Esophagus squamous epithelium (tissue), 4 donors: ENCODE measurements at regions not wholly inside any gene's neighbourhood (a gene's known extent, or its start where the extent isn't known, plus 50 kb on each side); places are given as distances from the start of the nearest gene placed in this dataset.
"Not testable (repeated sequence)": the region's sequence is repeated elsewhere in the genome, so short reads cannot be mapped to it uniquely, and the experiment has no call there.

Experiments used
- POLR2A ChIP-seq, 4 donors: fragments of 450-650 bp; IDR thresholded peaks; one replicate each; pipeline ENCODE4 v1.6.1; 2017; ENCODE audit warnings: antibody characterized with exemption in 4 of 4, mild to moderate bottlenecking in 4 of 4, moderate library complexity in 3 of 4
- TF ChIP-seq, protein P1 (sequence below), 6 experiments: fragments of 450-650 bp in 4 of 6; fragments of 200-600 bp in 2 of 6; sonication (generic) in 2 of 6; IDR thresholded peaks; one replicate each; pipeline ENCODE4 v1.5.1; 2016 to 2019; ENCODE audit warnings: antibody characterized with exemption in 6 of 6, mild to moderate bottlenecking in 4 of 6, moderate library complexity in 4 of 6

DNA sequence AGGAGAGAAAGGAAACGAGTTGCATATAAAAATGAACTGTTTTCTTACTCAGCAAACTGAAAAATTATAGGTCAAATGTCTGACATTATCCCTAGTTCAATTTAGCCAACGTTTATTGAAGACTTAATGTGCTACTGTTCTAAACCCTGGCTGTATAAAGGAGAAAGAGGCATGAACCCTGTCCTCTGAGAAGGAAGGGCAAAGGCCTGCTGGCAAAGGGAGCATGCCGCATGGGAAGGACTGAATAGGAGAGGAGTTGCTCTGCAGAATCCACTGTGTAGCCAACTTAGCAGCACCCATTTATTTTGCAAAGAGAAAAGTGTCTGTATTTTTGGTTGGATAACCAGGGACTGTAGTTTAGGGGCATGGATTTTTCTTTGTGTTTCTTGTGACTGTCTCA, 132.5 kb downstream of the GOSR1 start:
- TF ChIP-seq, protein P1, sequence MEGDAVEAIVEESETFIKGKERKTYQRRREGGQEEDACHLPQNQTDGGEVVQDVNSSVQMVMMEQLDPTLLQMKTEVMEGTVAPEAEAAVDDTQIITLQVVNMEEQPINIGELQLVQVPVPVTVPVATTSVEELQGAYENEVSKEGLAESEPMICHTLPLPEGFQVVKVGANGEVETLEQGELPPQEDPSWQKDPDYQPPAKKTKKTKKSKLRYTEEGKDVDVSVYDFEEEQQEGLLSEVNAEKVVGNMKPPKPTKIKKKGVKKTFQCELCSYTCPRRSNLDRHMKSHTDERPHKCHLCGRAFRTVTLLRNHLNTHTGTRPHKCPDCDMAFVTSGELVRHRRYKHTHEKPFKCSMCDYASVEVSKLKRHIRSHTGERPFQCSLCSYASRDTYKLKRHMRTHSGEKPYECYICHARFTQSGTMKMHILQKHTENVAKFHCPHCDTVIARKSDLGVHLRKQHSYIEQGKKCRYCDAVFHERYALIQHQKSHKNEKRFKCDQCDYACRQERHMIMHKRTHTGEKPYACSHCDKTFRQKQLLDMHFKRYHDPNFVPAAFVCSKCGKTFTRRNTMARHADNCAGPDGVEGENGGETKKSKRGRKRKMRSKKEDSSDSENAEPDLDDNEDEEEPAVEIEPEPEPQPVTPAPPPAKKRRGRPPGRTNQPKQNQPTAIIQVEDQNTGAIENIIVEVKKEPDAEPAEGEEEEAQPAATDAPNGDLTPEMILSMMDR (IDR thresholded peaks at IDR 0.05) = not testable (repeated sequence)
- TF ChIP-seq POLR2A (IDR thresholded peaks at IDR 0.05) = not testable (repeated sequence)
